ENCODE measurements at regions not wholly inside any gene's neighbourhood (a gene's known extent, or its start where the extent isn't known, plus 50 kb on each side); places are given as distances from the start of the nearest gene placed in this dataset.

- Mint-ChIP-seq H3K36me3 (ENCODE audit: low read depth, unreplicated experiment) (no peaks in the 10 kb centered on the region), H3K4me1 (ENCODE audit: low read depth, unreplicated experiment) (peaks cover 1% of the 10 kb centered on the region), H3K27me3 (ENCODE audit: low read depth, unreplicated experiment) (peaks cover 18% of the 10 kb centered on the region), H3K9me3 (ENCODE audit: unreplicated experiment) (no peaks in the 10 kb centered on the region), H3K27ac (ENCODE audit: unreplicated experiment) (no peak overlapping the region), H3K4me3 (ENCODE audit: unreplicated experiment) (no peak overlapping the region)
- no peak overlapping the region for H2AFZ ChIP-seq (ENCODE audit: low read depth, low read length)
- no peaks in the 10 kb centered on the region for H4K20me1 ChIP-seq (ENCODE audit: insufficient read depth, low read length)
- no peaks in the 10 kb centered on the region for H3K9me3 ChIP-seq (ENCODE audit: insufficient read depth, low read depth, low read length)
- no peak for TF ChIP-seq CTCF (IDR thresholded peaks at IDR 0.05; ENCODE audit: insufficient read depth, low read depth, low read length)
- no peak for TF ChIP-seq EZH2 (IDR thresholded peaks at IDR 0.05; ENCODE audit: insufficient read depth, low read length)
- H3K79me2 ChIP-seq (ENCODE audit: insufficient read depth, low read length): no peaks in the 10 kb centered on the region
- no peak overlapping the region for H3K4me2 ChIP-seq (ENCODE audit: low read length)
- no peak for FAIRE-seq
- H3K9ac ChIP-seq (ENCODE audit: low read length): no peak overlapping the region
- DNase-seq (ENCODE audit: low read depth): no peak
- H3K4me1 ChIP-seq (ENCODE audit: insufficient read depth, low read length): no peaks in the 10 kb centered on the region
- no peaks in the 10 kb centered on the region for H3K27me3 ChIP-seq (ENCODE audit: insufficient read depth, low read length)
- no peak overlapping the region for H3K27ac ChIP-seq (ENCODE audit: low read depth, low read length)
- no peaks in the 10 kb centered on the region for H3K36me3 ChIP-seq (ENCODE audit: insufficient read depth, low read length)
- no peak overlapping the region for H3K4me3 ChIP-seq (ENCODE audit: insufficient read depth, low read depth, low read length)
Observed at GRCh38 chr1:58307431-58307830, 239.1 kb downstream of the OMA1 start.

DNA sequence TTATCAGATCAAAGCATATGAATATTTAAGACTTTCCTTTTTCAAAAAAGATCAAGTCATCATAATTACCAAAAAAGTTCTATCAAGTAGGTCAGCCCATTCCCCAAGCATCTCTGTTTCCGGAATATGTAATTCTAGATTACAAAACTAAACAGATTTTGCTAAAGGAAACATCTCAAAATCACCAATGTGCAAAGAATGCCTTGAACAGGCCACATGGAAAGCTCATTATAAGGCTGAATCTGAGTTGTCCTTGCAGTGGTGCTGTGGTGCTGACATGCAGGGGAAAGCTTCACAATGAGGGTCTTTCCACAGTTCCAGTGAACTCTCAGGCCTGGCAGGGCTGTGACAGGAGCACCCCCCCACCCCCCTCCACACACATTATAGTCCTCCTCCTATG is 240.9 kb downstream of the OMA1 start:
- H3K4me3 Mint-ChIP-seq (ENCODE audit: unreplicated experiment): no peak overlapping the region
- DNase-seq (ENCODE audit: low read depth): no peak
- no peaks in the 10 kb centered on the region for H3K36me3 Mint-ChIP-seq (ENCODE audit: low read depth, unreplicated experiment)
- TF ChIP-seq CTCF (IDR thresholded peaks at IDR 0.05; ENCODE audit: insufficient read depth, low read depth, low read length) (no peak), EZH2 (IDR thresholded peaks at IDR 0.05; ENCODE audit: insufficient read depth, low read length) (no peak)
- Histone ChIP-seq H2AFZ (ENCODE audit: low read depth, low read length) (no peak overlapping the region), H3K79me2 (ENCODE audit: insufficient read depth, low read length) (no peaks in the 10 kb centered on the region), H3K4me3 (ENCODE audit: insufficient read depth, low read depth, low read length) (no peak overlapping the region), H3K36me3 (ENCODE audit: insufficient read depth, low read length) (no peaks in the 10 kb centered on the region), H3K9ac (ENCODE audit: low read length) (no peak overlapping the region), H3K4me1 (ENCODE audit: insufficient read depth, low read length) (no peaks in the 10 kb centered on the region), H3K27ac (ENCODE audit: low read depth, low read length) (no peak overlapping the region), H3K4me2 (ENCODE audit: low read length) (no peak overlapping the region), H3K9me3 (ENCODE audit: insufficient read depth, low read depth, low read length) (no peaks in the 10 kb centered on the region), H3K27me3 (ENCODE audit: insufficient read depth, low read length) (no peaks in the 10 kb centered on the region), H4K20me1 (ENCODE audit: insufficient read depth, low read length) (no peaks in the 10 kb centered on the region)
- H3K27me3 Mint-ChIP-seq (ENCODE audit: low read depth, unreplicated experiment): peaks cover 11% of the 10 kb centered on the region
- no peaks in the 10 kb centered on the region for H3K9me3 Mint-ChIP-seq (ENCODE audit: unreplicated experiment)
- H3K27ac Mint-ChIP-seq (ENCODE audit: unreplicated experiment): no peak overlapping the region
- no peak for FAIRE-seq
- H3K4me1 Mint-ChIP-seq (ENCODE audit: low read depth, unreplicated experiment): peaks cover 1% of the 10 kb centered on the region

GRCh38 chr1:58304346-58304975 is 242.1 kb downstream of the OMA1 start:
- H3K36me3 ChIP-seq (ENCODE audit: insufficient read depth, low read length): no peaks in the 10 kb centered on the region
- no peaks in the 10 kb centered on the region for H3K9me3 Mint-ChIP-seq (ENCODE audit: unreplicated experiment)
- no peaks in the 10 kb centered on the region for H3K27me3 ChIP-seq (ENCODE audit: insufficient read depth, low read length)
- H3K27me3 Mint-ChIP-seq (ENCODE audit: low read depth, unreplicated experiment): peaks cover 11% of the 10 kb centered on the region
- TF ChIP-seq EZH2 (IDR thresholded peaks at IDR 0.05; ENCODE audit: insufficient read depth, low read length): no peak
- no peaks in the 10 kb centered on the region for H4K20me1 ChIP-seq (ENCODE audit: insufficient read depth, low read length)
- H3K4me1 ChIP-seq (ENCODE audit: insufficient read depth, low read length): no peaks in the 10 kb centered on the region
- H3K4me2 ChIP-seq (ENCODE audit: low read length): no peak overlapping the region
- H3K27ac Mint-ChIP-seq (ENCODE audit: unreplicated experiment): no peak overlapping the region
- H3K9me3 ChIP-seq (ENCODE audit: insufficient read depth, low read depth, low read length): no peaks in the 10 kb centered on the region
- peaks cover 1% of the 10 kb centered on the region for H3K4me1 Mint-ChIP-seq (ENCODE audit: low read depth, unreplicated experiment)
- no peak overlapping the region for H3K4me3 ChIP-seq (ENCODE audit: insufficient read depth, low read depth, low read length)
- H3K79me2 ChIP-seq (ENCODE audit: insufficient read depth, low read length): no peaks in the 10 kb centered on the region
- no peaks in the 10 kb centered on the region for H3K36me3 Mint-ChIP-seq (ENCODE audit: low read depth, unreplicated experiment)
- no peak overlapping the region for H2AFZ ChIP-seq (ENCODE audit: low read depth, low read length)
- FAIRE-seq: no peak
- no peak overlapping the region for H3K27ac ChIP-seq (ENCODE audit: low read depth, low read length)
- no peak overlapping the region for H3K4me3 Mint-ChIP-seq (ENCODE audit: unreplicated experiment)
- H3K9ac ChIP-seq (ENCODE audit: low read length): no peak overlapping the region
- no peak for DNase-seq (ENCODE audit: low read depth)

All from astrocyte (in vitro differentiated cells and primary cell).